ENCODE measurements at regions not wholly inside any gene's neighbourhood (a gene's known extent, or its start where the extent isn't known, plus 50 kb on each side); places are given as distances from the start of the nearest gene placed in this dataset.
"Not testable (repeated sequence)": the region's sequence is repeated elsewhere in the genome, so short reads cannot be mapped to it uniquely, and the experiment has no call there.

DNA sequence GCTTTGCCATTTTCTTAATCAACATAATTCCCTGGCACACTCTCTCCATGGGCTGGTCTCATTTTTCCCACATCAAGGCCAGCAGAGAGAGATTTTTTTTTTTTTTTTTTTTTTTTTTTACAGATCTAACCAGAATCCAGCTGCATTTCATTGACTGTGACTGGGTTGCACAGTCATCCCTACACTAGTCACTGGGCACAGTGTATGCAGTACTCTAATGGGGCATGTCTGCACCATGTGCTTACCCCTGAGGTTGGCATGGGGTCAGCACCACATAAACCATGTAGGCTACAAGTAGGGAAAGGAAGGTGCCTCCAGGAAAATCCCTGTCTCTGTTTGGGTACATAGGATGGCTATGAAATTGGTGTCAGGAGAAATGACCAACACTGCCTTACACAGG is 64.1 kb upstream of the LRP8 start:
- POLR2A ChIA-PET: no interaction called here
- Mint-ChIP-seq H3K27ac (no peak overlapping the region), H3K4me3 (no peak overlapping the region), H3K27me3 (peaks cover 10% of the 10 kb centered on the region), H3K9me3 (peaks cover 3% of the 10 kb centered on the region), H3K36me3 (ENCODE audit: low read depth) (no peaks in the 10 kb centered on the region), H3K4me1 (no peaks in the 10 kb centered on the region)
- CTCF ChIA-PET: interaction anchor here (0.6 to 3.9 kb wide), 4 partner anchors 12 to 124 kb away, joined by 3 to 20 read pairs (median 6); no protein-coding TSS in a partner anchor
- no peak for DNase-seq

DNA sequence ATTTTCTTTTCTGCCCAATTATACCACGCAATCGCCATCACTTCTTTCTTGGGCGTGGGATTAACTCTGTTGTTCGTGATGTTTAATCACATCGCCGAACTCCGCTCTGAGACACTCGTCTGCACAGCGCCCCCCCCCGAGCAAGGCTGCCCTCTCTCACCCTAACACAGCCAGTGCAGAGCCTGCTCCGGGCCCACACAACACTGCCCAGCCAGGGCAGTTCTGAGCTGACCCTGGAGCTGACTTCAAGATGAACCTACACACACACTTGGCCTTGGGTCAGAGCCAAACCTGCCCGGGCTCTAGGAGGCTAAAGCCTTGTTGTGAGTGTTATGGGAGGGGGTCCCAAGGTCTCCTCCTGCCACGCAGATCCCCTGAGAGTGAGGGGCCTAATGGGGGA is 64.6 kb upstream of the LRP8 start:
- POLR2A ChIA-PET: no interaction called here

DNA sequence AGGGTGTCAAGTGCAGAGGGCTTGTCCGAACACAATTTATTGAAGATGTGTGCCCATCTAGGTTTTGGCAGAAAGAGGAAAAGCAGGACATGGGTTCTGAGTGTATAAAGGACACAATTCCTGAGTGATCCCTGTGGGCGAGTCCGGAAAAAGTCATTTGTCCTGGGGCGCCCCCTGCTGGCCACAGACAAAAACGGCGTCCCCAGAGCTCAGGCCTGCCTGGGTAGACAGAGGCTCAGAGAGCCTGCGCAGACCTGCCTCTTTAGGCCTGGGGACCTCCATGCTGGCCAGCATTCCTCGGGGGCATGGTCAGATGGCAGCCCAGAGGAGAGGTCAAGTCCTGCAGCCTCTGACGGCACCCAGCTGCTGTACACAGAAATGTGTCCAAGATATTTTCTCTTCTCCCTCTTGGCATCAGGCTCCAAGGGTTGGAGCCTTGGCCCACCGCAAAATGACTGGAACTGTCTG is 65.5 kb upstream of the LRP8 start:
- Mint-ChIP-seq H3K27me3 (peaks cover 3% of the 10 kb centered on the region), H3K4me3 (no peak overlapping the region), H3K27ac (no peak overlapping the region), H3K36me3 (ENCODE audit: low read depth) (no peaks in the 10 kb centered on the region), H3K4me1 (no peaks in the 10 kb centered on the region), H3K9me3 (no peaks in the 10 kb centered on the region)
- peak; percentile 69 for DNase-seq
- ChIA-PET CTCF (interaction anchor here (0.6 to 3.9 kb wide), 19 partner anchors 10 to 596 kb away, joined by 3 to 20 read pairs (median 4); no protein-coding TSS in a partner anchor), POLR2A (no interaction called here)

More for the DNA sequence above, 64.6 kb upstream of the LRP8 start:
- no peak for DNase-seq
- H3K36me3 Mint-ChIP-seq (ENCODE audit: low read depth): no peaks in the 10 kb centered on the region
- H3K27me3 Mint-ChIP-seq: peaks cover 7% of the 10 kb centered on the region
- no peaks in the 10 kb centered on the region for H3K4me1 Mint-ChIP-seq
- H3K9me3 Mint-ChIP-seq: no peaks in the 10 kb centered on the region
- CTCF ChIA-PET: interaction anchor here (0.6 to 3.9 kb wide), 12 partner anchors 11 to 127 kb away, joined by 3 to 20 read pairs (median 4); no protein-coding TSS in a partner anchor
- H3K27ac Mint-ChIP-seq: no peak overlapping the region
- H3K4me3 Mint-ChIP-seq: no peak overlapping the region

DNA sequence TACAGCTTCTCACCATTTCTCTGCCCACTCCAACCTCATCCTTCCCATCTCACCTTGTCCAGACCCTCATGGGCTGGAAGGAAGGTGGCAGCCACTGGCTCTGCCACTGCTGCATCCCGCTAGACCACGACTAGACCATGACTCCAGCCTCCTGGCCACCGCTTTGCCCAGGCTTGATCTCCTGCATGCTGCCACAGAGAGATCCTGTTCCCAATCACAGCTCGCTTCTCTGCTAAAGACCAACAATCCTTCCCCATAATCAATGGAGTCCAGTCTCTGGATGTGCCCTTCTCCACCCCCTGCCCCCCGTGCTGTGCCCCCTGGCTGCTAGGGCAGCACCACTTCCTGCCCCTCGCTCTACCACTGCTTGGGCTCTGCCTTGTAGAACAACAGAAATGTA is 64.9 kb upstream of the DMRTB1 start:
- CTCF ChIA-PET: interaction anchor here (1.0 to 3.9 kb wide), 6 partner anchors 9 to 116 kb away, joined by 3 to 20 read pairs (median 6); no protein-coding TSS in a partner anchor
- no peak for DNase-seq
- no peak overlapping the region for H3K4me3 Mint-ChIP-seq
- H3K36me3 Mint-ChIP-seq (ENCODE audit: low read depth): no peaks in the 10 kb centered on the region
- H3K9me3 Mint-ChIP-seq: no peaks in the 10 kb centered on the region
- POLR2A ChIA-PET: no interaction called here
- no peaks in the 10 kb centered on the region for H3K4me1 Mint-ChIP-seq
- peak overlapping the region; percentile 31 for H3K27ac Mint-ChIP-seq
- no peaks in the 10 kb centered on the region for H3K27me3 Mint-ChIP-seq

DNA sequence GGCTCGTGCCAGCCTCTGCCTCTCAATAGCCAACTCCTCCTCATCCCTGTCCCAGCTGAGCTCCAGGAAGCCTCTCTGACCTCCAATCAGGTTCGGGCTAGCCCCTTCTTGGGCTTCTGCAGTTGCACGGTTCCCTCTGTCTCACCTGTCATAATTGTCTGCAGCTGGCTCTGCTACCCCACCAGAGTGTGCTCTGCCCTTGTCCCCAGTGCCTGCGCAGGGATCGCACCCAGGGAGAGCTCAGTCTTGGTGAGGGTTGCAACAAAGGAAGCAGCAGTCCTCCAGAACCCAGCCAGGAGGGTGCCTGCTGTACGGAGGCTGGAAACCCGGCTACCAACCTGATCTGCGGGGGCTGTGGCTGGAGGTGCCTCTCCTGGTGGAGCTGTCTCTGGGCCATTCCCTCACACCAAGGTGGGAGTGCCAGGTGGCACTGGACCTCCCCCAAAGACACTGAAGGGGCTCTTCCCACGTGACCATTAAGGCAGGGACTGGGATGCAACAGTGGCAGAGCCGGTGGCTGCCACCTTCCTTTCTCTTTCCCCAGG is 63.5 kb upstream of the DMRTB1 start:
- Mint-ChIP-seq H3K4me3 (no peak overlapping the region), H3K36me3 (ENCODE audit: low read depth) (no peaks in the 10 kb centered on the region), H3K9me3 (no peaks in the 10 kb centered on the region), H3K27me3 (peaks cover under 1% of the 10 kb centered on the region), H3K4me1 (no peaks in the 10 kb centered on the region), H3K27ac (no peak overlapping the region)
- no peak for DNase-seq
- ChIA-PET CTCF (interaction anchor here (1.3 to 1.4 kb wide), 2 partner anchors 36 to 117 kb away, joined by 3 to 4 read pairs; no protein-coding TSS in a partner anchor), POLR2A (no interaction called here)

DNA sequence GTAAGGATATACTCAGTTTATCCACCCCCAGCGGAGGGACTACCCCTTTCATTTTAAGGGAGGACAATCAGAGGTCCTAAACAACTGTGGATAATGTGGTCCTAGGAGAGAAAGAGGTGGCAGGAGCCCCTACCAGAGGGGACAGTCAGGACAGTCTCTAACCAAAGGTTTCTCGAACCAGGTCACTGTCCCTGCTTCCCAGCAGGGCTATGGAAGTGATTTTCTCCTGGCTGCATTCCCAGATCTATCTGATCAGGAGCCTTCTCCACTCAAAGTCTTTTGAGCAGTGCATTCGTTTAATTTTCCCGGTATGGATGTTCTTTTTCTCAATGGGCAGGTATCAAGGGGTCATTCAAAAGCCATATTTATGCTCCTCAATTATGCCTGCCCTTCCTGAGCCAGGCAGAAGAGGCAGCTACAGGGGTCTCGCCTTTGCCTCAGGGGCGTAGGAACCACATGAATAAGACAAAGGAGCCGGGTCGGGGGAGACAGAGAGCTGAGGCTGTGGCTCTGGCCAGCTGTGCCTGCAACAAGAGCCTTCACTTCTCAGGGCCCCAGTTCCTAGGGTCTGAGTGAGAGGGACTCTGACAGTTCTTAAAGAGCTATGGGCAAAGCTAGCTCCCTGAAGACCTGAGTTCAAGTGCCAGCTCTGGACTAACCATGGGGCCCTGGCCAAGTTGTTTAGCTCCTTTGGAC is 62.5 kb upstream of the DMRTB1 start:
- ChIA-PET CTCF (interaction anchor here (1.3 to 1.4 kb wide), 3 partner anchors 9 to 37 kb away, joined by 3 to 5 read pairs (median 3); no protein-coding TSS in a partner anchor), POLR2A (no interaction called here)

DNA sequence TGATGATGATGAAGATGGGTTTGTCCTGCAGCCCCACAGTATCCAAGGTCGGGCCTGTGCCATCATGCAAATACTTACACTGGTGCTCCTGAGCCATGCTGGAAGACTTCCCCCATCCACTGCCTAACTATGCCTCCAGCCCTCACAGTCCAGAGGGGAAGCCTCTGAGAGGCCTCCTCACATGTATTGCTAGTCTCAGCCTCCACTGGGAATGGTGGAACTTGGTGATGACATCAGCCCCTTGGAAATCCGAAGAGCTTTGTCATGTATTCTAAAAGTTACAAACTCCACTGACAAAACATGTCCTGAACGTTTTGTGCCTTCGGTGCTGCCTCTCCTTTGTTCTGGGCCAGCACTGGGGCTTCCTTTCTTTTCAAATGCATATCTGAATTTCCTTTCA is 61.1 kb upstream of the DMRTB1 start:
- peaks cover 5% of the 10 kb centered on the region for H3K27me3 Mint-ChIP-seq
- H3K4me1 Mint-ChIP-seq: no peaks in the 10 kb centered on the region
- H3K27ac Mint-ChIP-seq: no peak overlapping the region
- no peak overlapping the region for H3K4me3 Mint-ChIP-seq
- H3K36me3 Mint-ChIP-seq (ENCODE audit: low read depth): no peaks in the 10 kb centered on the region
- CTCF ChIA-PET: interaction anchor here (1.3 to 1.4 kb wide), 2 partner anchors 11 to 118 kb away, joined by 3 read pairs; no protein-coding TSS in a partner anchor
- POLR2A ChIA-PET: no interaction called here
- DNase-seq: no peak
- no peaks in the 10 kb centered on the region for H3K9me3 Mint-ChIP-seq

More for the DNA sequence above, 62.5 kb upstream of the DMRTB1 start:
- peaks cover 5% of the 10 kb centered on the region for H3K27me3 Mint-ChIP-seq
- H3K27ac Mint-ChIP-seq: no peak overlapping the region
- H3K4me3 Mint-ChIP-seq: no peak overlapping the region
- DNase-seq: no peak
- no peaks in the 10 kb centered on the region for H3K36me3 Mint-ChIP-seq (ENCODE audit: low read depth)
- H3K4me1 Mint-ChIP-seq: no peaks in the 10 kb centered on the region
- no peaks in the 10 kb centered on the region for H3K9me3 Mint-ChIP-seq

DNA sequence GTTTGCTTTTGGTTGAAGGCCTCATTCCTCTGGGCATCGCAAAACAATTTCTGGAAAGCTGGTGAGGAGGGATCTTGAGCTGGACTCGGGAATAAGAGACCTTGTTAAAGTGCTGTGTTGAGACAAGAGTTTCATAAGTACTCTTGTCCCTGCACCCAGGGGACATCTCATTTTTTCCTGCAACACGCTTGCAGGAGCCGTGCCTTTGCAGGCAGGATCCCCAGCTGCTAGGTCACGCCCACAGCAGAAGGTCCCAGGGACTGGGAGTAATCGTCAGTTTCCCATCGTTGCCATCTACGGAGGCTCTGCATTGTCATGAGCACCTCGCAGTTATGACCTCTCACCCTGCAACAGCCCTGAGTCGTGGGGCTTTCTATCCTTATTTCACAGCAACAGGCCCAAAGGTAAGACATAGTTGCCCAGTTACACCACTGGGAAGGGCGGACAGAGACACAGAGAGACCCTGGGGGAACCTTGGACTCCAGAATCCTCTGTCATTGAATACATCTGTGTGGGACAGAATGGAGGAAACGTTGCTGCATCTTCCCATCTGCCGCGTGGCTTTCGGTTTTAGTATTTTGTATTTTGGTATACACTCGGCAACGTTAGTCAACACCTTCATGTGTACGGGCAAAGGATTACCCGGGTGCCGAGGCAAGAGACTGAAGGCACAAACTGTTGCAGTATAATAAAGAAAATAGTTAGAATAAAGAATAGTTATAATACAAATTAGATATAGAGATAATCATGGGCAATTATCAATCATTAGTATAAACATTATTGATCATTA is 60.4 kb upstream of the DMRTB1 start:
- no peak for DNase-seq
- ChIA-PET POLR2A (no interaction called here), CTCF (interaction anchor here (1.3 kb wide), 1 partner anchor 118 kb away, joined by 3 read pairs; no protein-coding TSS in a partner anchor)
- Mint-ChIP-seq H3K4me3 (no peak overlapping the region), H3K9me3 (no peaks in the 10 kb centered on the region), H3K36me3 (ENCODE audit: low read depth) (no peaks in the 10 kb centered on the region), H3K27me3 (peaks cover 5% of the 10 kb centered on the region), H3K27ac (no peak overlapping the region), H3K4me1 (no peaks in the 10 kb centered on the region)

DNA sequence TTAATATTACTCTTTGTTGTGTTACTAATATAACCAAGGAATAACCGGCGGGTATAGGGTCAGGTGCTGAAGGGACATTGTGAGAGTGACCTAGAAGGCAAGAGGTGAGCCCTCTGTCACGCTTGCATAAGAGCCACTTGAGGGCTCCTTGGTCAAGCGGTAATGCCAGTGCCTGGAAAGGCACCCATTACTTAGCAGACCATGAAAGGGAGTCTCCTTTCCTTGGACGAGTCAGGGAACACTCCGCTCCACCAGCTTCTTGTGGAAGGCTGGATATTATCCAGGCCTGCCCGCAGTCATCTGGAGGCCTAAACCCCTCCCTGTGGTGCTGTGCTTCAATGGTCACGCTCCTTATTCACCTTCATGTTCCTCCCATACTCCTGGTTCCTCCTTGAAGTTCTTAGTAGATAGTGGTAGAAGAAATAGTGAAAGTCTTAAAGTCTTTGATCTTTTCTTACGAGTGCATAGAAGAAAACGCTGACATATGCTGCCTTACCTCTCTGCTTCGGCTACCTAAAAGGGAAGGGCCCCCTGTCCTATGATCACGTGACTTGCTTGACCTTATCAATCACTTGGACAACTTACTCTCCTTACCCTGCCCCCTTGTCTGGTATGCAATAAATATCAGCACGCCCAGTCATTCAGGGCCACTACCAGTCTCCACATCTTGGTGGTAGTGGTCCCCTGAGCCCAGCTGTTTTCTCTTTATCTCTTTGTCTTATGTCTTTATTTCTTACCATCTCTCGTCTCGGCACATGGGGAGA is 59.6 kb upstream of the DMRTB1 start:
- CTCF ChIA-PET; H3K4me3 Mint-ChIP-seq; H3K27ac Mint-ChIP-seq; DNase-seq; H3K27me3 Mint-ChIP-seq; H3K4me1 Mint-ChIP-seq; H3K36me3 Mint-ChIP-seq (ENCODE audit: low read depth); POLR2A ChIA-PET; H3K9me3 Mint-ChIP-seq: not testable (repeated sequence)

DNA sequence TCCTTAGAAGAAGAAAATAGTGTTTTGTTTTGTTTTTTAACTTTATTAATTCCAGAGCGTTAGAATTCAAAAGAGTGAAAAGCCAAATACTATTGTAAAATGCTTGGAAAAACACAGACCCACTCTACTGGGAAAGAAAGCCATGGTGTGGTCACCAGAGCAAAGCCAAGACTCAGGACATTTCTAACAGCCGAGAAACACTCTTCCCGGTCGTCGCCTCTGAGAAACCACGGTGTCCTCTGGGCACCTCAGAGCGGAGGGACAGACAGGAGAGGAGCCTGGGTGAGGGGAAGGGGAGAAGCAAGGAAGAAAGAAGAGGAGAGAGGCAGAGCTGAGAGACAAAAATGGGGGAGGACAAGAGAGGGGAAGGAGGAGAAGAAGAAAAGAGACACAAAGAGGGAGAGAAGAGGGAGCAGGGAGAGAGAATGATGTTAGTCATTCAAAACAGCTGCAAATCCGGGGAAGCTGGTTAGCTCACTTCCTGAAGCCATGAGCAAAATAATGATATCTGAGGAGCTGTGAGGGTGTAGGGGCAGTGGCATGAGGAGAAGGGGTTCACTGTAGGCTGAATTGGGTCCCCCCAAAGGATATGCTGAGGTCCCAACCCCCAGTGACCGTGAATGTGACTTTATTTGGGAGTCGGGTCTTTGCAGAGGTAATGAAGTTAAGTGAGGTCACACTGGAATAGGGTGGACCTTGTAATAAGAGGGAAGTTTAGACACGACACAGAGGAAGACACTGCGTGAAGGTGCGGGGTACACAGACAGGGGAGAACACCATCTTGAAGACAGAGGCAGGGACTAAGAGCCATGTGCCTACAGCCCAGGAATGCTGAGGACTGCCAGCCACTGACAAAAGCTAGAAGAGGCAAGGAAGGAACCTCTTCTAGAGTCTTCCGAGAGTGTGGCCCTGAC is 58.2 kb upstream of the DMRTB1 start:
- H3K36me3 Mint-ChIP-seq (ENCODE audit: low read depth): no peaks in the 10 kb centered on the region
- ChIA-PET CTCF (no interaction called here), POLR2A (no interaction called here)
- DNase-seq: no peak
- no peaks in the 10 kb centered on the region for H3K9me3 Mint-ChIP-seq
- H3K4me1 Mint-ChIP-seq: no peaks in the 10 kb centered on the region
- no peak overlapping the region for H3K27ac Mint-ChIP-seq
- H3K27me3 Mint-ChIP-seq: peaks cover 8% of the 10 kb centered on the region
- H3K4me3 Mint-ChIP-seq: no peak overlapping the region

DNA sequence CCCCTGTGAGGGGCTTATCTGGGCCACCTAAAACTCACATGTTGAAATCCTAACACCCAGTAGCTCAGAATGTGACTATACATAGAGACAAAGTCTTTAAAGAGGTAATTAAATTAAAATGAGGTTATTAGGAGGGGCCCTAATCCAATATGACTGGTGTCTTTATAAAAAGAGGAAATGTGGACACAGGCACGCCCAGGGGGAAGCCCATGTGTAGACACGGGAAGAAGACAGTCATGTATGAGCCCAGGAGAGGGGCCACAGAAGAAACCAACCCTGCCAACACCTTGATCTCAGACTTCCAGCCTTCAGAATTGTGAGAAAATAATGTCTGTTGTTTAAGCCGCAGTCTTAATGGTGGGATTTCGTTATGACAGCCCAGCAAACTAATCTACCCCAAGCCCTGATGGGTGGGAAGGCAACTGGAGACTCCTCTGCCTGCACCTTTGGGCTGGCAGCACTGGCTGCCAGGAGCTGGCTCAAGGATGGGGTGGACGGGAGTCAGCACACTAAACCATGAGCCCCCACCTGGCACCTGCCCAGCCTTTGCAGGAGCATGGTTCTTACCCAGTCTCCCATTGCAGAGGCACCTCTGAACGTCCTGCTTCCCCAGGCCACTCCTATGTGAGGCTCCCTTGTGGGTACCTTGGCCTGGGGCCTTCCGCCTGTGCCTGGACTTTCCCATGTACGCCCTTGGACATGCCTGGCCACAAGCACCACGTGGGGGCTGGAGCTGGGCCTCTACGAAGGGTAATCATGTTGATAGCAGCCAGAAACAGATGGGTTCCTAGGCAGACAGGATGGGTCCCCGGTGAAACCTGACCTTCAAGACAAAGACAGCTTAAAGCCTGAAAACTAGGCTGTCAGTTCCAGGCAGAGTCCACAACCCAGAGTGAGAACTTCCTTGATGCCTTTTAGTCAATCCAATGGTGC is 57.1 kb upstream of the DMRTB1 start:
- DNase-seq: no peak
- H3K4me1 Mint-ChIP-seq: no peaks in the 10 kb centered on the region

More for the DNA sequence above, 57.1 kb upstream of the DMRTB1 start:
- no peak overlapping the region for H3K27ac Mint-ChIP-seq
- H3K27me3 Mint-ChIP-seq: peaks cover 8% of the 10 kb centered on the region
- no peaks in the 10 kb centered on the region for H3K9me3 Mint-ChIP-seq
- ChIA-PET CTCF (interaction anchor here (2.8 to 3.0 kb wide), 2 partner anchors 9 to 11 kb away, joined by 14 to 20 read pairs; no protein-coding TSS in a partner anchor), POLR2A (no interaction called here)
- H3K36me3 Mint-ChIP-seq (ENCODE audit: low read depth): no peaks in the 10 kb centered on the region
- H3K4me3 Mint-ChIP-seq: no peak overlapping the region
